NCI-H2196 (cell line): ENCODE measurements at regions not wholly inside any gene's neighbourhood (a gene's known extent, or its start where the extent isn't known, plus 50 kb on each side); places are given as distances from the start of the nearest gene placed in this dataset.
"Not testable (repeated sequence)": the region's sequence is repeated elsewhere in the genome, so short reads cannot be mapped to it uniquely, and the experiment has no call there.

Experiments used
- DNase-seq: peaks from one replicate; lab custom pipeline; 2025; ENCODE audit not compliant: unreplicated experiment; lab: John Stamatoyannopoulos, UW

- DNase-seq: no peak
Measured at GRCh38 chr16:25464058-25464457, 206.4 kb upstream of the ZKSCAN2 start.

DNA sequence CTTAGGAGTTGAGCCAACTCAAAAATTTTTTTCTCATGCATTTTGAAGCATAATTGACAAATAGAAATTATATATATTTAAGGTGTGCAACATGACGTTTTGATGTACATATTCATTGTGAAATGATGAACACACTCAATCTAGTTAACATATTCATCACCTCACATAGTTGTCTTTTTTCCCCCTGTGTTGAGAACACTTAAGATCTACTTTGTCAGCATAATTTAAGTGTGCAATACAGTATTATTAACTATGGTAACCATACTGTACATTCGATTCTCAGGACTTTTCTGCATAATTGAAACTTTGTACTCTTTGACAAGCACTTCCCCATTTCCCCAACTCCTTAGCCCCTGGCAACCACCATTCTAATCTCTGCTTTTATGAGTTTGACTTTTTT, 192.2 kb upstream of the ZKSCAN2 start:
- no peak for DNase-seq

DNA sequence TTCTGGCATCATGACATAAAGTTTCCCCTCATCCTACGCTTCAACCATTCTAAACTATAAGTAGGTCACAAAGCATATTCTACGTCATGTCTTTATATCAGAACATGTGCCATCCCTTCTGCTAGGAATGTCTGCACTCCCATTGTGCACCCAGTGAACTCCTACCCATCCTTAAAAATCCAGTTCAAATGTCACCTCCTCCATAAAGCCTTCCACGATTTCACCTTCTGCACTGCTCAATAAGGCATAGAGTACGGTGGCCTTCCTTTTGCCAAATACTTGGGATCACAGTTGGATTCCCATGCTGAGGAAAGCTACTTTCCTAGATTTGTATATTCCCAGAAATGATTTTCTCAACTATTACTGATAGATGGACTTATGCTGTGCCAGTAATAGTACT, 186.3 kb upstream of the ZKSCAN2 start:
- no peak for DNase-seq

DNA sequence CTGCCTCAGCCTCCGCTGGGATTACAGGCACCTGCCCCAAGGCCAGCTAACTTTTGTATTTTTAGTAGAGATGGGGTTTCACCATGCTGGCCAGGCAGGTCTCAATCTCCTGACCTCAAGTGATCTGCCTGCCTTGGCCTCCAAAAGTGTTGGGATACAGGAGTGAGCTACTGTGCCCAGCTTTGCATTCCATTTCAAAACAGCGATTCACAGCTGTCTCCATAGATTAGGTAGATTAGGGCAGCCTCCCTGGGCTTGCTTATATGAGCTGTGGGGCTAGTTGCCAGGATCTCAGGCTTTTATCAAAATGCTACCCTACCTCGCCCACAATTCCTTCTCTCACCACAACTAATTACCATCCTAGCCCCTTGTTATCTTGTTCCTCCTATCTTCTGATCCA, 176.4 kb upstream of the ZKSCAN2 start:
- no peak for DNase-seq

DNA sequence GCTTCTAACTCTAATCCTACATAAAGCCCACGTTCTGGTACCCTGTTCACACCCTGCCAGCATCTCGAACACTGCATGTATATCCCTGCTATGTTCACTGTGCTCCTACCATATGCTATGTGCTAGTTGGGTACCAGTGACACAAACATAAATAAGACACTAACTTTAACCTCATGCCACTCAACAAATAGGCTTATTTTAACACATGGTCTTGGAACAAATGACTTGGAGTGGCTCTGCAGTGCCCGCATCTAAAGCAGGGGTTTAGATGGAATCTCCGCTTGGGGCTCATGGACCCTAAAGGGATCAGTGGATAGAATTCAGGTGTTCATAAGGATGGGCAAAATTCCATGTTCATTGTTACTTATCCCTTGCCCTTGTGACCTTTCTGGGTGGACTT, 175.7 kb upstream of the ZKSCAN2 start:
- no peak for DNase-seq

GRCh38 chr16:25431472-25431871, 173.8 kb upstream of the ZKSCAN2 start:
- no peak for DNase-seq

DNA sequence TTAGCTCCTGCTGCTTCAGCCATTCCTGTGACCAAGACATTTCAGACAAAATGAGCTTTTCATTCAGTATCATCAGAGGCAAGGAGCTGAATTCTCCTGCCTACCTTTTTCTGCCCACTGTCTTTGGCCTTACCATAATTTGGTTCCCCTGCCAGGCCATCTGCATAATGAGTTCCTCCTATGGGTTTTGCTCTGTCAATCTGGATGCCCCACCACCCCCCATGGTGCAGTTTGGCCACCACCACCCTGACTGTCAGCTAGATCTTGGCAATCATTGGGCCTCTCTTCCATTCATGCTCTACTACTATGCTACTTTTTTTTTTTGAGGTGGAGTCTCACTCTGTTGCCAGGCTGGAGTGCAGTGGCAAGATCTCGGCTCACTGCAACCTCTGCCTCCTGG, 169.2 kb upstream of the ZKSCAN2 start:
- DNase-seq: no peak

- no peak for DNase-seq
Measured at GRCh38 chr16:25419681-25420080, 162.0 kb upstream of the ZKSCAN2 start.

- DNase-seq: no peak
Measured at GRCh38 chr16:25419153-25419552, 161.5 kb upstream of the ZKSCAN2 start.

DNA sequence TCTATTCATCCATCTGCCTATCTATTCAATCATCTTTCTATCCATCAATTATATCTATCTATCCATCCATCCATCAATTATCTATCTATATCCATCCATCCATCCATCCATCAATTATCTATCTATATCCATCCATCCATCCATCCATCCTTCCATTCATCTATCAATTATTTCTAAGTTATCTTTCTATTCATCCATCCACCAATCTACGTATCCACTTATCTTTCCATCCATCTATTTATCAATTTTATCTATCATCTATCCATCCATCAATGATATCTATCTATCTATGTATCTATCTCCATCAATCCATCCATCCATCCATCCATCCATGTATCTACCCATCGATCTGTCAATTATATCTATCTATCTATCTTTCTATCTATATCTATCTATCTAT, 158.4 kb upstream of the ZKSCAN2 start:
- DNase-seq: no peak

- DNase-seq: no peak
Measured at GRCh38 chr16:25413975-25414374, 156.3 kb upstream of the ZKSCAN2 start.

- no peak for DNase-seq
Measured at GRCh38 chr16:25413133-25413532, 155.5 kb upstream of the ZKSCAN2 start.

GRCh38 chr16:25411396-25412081, 153.9 kb upstream of the ZKSCAN2 start:
- no peak for DNase-seq

GRCh38 chr16:25403852-25404251, 146.2 kb upstream of the ZKSCAN2 start:
- no peak for DNase-seq

DNA sequence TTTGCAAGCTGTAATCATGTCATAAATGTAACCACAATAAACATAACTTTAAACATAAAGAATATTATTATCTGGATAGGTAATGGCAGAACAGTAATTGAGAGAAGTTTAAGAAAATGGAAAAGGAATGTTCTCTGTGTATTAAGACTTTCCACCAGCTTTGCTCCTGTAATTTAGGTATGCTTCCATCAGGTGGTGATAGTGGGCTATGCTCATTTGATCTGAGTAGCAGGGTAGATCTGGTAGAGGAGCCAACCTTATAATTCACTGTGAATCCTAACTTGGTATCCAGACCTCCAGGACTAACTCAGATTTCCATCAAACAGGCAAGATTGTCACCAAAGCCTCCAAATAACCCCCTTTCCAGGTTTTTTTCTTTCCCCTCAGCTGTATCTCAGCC, 137.9 kb upstream of the ZKSCAN2 start:
- no peak for DNase-seq

DNA sequence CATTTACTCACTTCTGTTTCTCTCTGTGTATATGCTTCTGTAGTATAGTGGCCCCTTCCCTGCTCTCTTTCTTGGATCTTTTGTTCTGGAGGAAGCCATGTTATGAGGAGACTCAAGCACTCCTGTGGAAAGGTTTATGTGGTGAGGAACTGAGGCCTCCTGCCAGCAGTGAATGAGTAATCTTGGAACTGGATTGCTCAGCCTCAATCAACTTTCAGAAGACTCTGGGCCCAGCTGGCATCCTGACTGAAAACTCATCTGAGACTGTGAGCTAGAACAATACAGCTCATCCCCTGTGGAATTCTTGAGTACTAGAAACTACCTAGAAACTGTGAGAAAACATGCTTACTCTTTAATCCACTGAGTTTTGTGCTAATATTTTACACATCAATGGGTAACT, 133.1 kb upstream of the ZKSCAN2 start:
- no peak for DNase-seq

- no peak for DNase-seq
Measured at GRCh38 chr16:25374556-25374955, 116.9 kb upstream of the ZKSCAN2 start.

DNA sequence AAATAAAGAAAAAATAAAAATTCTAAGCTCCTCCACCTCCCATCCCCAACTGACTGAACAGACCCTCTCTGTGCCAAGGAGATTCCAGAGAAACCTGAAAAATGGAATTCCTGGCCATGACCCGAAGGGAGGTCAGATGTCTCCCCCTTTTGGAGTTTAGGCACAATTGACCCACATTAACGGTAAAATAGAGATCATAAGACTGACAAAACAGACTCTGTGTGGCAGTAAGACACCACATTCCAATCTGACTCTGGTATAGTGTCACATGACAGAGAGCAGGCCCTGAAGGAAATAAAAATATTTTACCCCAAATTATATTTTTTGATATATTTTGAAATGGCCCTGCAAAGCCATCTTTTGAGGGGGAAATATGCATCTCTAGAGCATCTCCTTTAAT, 115.1 kb upstream of the ZKSCAN2 start:
- no peak for DNase-seq

GRCh38 chr16:25371342-25371741, 113.7 kb upstream of the ZKSCAN2 start:
- no peak for DNase-seq

GRCh38 chr16:25370541-25370940, 112.9 kb upstream of the ZKSCAN2 start:
- no peak for DNase-seq

DNA sequence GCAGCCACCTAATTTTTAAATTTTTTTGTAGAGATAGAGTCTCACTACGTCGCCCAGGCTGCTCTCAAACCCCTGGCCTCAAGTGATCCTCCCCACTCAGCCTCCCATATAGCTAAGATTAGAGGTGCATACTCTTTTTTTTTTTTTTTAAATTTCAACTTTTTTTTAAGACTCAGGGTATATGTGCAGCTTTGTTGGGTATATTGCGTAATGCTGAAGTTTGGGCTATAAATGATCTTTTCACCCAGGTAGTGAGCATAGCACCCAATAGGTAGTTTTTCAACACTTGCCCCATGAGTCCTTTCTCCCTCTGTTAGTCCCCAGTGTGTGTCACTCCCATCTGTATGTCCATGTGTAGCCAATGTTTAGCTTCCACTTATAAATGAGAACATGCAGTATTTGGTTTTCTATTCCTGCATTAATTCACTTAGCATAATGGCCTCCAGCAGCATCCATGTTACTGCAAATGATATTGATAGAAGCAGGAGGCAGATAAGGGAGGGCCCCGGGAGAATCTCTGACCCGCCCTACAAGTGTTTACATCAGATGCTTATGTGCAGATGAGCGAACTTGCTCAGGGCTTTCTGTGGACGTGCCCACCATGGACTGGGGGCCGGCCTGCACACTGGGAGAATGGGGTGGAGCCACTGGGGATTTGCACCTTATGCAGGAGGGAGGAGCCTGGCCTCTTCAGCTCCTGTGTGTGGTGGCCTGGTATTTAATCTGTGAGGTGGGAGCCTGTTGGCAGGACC, 110.3 kb upstream of the ZKSCAN2 start:
- DNase-seq: no peak

GRCh38 chr16:25366078-25366477, 108.4 kb upstream of the ZKSCAN2 start:
- no peak for DNase-seq

DNA sequence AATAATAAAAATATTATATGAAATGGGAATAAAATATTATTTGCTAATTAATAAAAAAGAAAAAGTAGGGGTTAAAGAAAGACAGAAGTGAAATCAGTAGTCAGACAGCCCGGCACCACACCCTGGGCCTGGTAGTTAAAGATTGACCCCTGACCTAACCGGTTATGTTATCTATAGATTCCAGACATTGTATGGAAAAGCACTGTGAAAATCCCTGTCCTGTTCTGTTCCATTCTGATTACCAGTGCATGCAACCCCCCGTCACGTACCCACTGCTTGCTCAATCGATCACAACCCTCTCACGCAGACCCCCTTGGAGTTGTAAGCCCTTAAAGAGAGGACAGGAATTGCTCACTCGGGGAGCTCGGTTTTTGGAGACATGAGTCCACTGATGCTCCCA, 101.9 kb upstream of the ZKSCAN2 start:
- DNase-seq: not testable (repeated sequence)
